Sigmoid colon (tissue), 4 donors: ENCODE measurements at regions not wholly inside any gene's neighbourhood (a gene's known extent, or its start where the extent isn't known, plus 50 kb on each side); places are given as distances from the start of the nearest gene placed in this dataset.

Experiments
- CTCF ChIP-seq, 4 experiments: fragments of 450-650 bp in 3 of 4; fragments of 200-600 bp in 1 of 4; IDR thresholded peaks; one replicate each; pipeline ENCODE4 v1.5.1; 2016 to 2019; ENCODE audit warnings: antibody characterized with exemption in 4 of 4, mild to moderate bottlenecking in 3 of 4, moderate library complexity in 2 of 4
- POLR2A ChIP-seq, 2 donors: fragments of 450-650 bp; IDR thresholded peaks; one replicate each; pipeline ENCODE4 v1.6.1; 2016; ENCODE audit warnings: antibody characterized with exemption in 2 of 2, mild to moderate bottlenecking in 2 of 2, moderate library complexity in 2 of 2
- POLR2AphosphoS5 ChIP-seq, 4 donors: sonication (generic); formaldehyde crosslinking; IDR thresholded peaks; one replicate each; pipeline ENCODE4 v1.6.1; 2017; ENCODE audit warnings: antibody characterized with exemption in 4 of 4

GRCh38 chr14:101155575-101155974 is 252.1 kb upstream of the RTL1 start:
- no peak for TF ChIP-seq CTCF (IDR thresholded peaks at IDR 0.05)
- TF ChIP-seq POLR2AphosphoS5 (IDR thresholded peaks at IDR 0.05) = no peak
- TF ChIP-seq POLR2A (IDR thresholded peaks at IDR 0.05) = no peak
